ENCODE measurements at regions not wholly inside any gene's neighbourhood (a gene's known extent, or its start where the extent isn't known, plus 50 kb on each side); places are given as distances from the start of the nearest gene placed in this dataset.

DNA sequence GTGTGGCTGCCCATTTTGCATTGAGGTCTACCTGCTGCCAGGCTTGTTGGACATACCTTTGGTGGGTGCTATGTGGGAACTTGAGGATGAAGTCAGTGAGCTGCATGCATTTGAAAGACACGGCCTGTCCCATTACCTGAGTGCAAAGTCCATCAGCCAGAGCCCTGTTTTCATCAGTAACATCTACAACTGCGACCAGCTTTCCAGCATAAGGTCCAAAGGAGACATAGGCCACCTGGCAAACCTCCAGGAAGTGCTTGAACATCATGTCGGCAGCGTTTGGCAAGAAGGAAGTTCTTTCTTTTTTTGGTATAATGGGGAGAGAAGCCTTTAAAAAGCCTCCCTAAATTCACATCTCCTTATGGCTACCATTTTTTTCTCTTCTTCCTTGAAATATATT is 143.1 kb downstream of the FAM161A start:
- H3K36me3 Mint-ChIP-seq (ENCODE audit: low read depth), result no peaks in the 10 kb centered on the region
- no peak for DNase-seq
- peaks cover 5% of the 10 kb centered on the region for H3K4me1 Mint-ChIP-seq (ENCODE audit: low read depth)
- H3K9me3 Mint-ChIP-seq, result no peaks in the 10 kb centered on the region
- H3K27ac Mint-ChIP-seq, result no peak overlapping the region
- H3K4me3 Mint-ChIP-seq, result no peak overlapping the region
- no peaks in the 10 kb centered on the region for H3K27me3 Mint-ChIP-seq

DNA sequence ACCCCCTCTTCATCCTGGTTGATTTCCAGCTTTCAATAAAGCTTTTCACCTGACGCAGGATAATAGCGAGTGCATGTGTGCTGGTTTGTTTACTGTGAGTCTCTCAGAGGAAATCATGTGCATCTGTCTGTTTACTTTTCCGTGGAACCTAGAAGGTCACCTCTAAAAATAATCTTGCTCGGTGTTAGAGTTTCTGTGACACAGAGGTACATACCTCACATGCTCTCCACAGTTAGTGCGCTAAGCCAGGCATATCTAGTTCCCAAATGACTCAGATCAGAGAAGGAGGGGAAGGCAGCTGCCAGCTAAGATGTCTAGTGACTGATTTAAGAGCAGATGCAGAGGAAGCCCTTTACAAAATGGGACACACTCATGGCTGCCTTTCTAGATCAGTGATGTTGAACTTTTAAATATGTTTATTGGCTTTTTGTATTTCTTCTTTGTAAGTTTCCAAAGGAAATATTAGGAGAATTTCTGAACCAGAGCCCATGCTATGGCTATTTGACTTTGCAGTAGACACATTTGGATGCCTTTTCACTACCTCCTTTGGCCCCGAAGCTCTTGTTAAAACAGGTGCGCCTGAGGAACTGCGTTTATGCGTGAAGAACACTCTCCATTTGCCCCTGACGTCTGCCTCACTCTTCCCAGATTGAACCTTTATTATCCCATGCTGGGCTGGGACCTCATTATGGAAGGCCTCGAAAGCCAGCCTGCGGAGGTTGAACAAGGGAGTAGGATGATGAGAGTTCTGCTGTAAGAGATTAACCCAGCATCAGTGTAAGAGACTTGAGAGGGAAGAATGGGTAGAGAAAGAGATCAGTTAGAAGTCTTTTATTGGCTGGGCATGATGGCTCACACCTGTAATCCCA is 145.6 kb downstream of the FAM161A start:
- Mint-ChIP-seq H3K9me3 (no peaks in the 10 kb centered on the region), H3K4me1 (ENCODE audit: low read depth) (peaks cover 5% of the 10 kb centered on the region), H3K36me3 (ENCODE audit: low read depth) (no peaks in the 10 kb centered on the region), H3K27me3 (no peaks in the 10 kb centered on the region), H3K4me3 (no peak overlapping the region), H3K27ac (no peak overlapping the region)
- DNase-seq, result no peak

DNA sequence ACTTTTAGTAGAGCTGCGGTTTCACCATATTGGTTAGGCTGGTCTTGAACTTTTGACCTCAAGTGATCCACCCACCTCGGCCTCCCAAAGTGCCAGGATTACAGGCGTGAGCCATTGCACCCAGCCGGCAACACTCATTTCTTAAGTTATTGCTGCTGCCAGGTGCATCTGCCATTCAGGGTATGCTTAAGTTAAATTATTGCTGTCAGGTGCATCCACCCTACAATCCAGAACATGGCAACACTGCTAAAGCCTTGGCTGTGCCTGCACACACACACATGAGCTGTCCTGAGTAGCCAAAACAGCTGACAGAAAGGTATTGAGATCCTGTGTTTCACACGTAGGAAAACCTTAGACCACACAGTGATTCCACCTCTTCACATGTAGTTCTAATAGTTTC is 148.2 kb downstream of the FAM161A start:
- Mint-ChIP-seq H3K9me3 (no peaks in the 10 kb centered on the region), H3K27ac (no peak overlapping the region), H3K4me3 (no peak overlapping the region), H3K27me3 (no peaks in the 10 kb centered on the region), H3K4me1 (ENCODE audit: low read depth) (peaks cover 5% of the 10 kb centered on the region), H3K36me3 (ENCODE audit: low read depth) (no peaks in the 10 kb centered on the region)
- DNase-seq, result no peak

GRCh38 chr2:61704364-61704763 is 149.5 kb downstream of the FAM161A start:
- no peak for DNase-seq
- Mint-ChIP-seq H3K27ac (no peak overlapping the region), H3K27me3 (no peaks in the 10 kb centered on the region), H3K4me1 (ENCODE audit: low read depth) (peaks cover 5% of the 10 kb centered on the region), H3K36me3 (ENCODE audit: low read depth) (no peaks in the 10 kb centered on the region), H3K9me3 (no peaks in the 10 kb centered on the region), H3K4me3 (no peak overlapping the region)

GRCh38 chr2:61702088-61702467 is 151.8 kb downstream of the FAM161A start:
- DNase-seq, result no peak
- Mint-ChIP-seq H3K4me3 (no peak overlapping the region), H3K9me3 (no peaks in the 10 kb centered on the region), H3K4me1 (ENCODE audit: low read depth) (no peaks in the 10 kb centered on the region), H3K27ac (no peak overlapping the region), H3K27me3 (no peaks in the 10 kb centered on the region), H3K36me3 (ENCODE audit: low read depth) (no peaks in the 10 kb centered on the region)

DNA sequence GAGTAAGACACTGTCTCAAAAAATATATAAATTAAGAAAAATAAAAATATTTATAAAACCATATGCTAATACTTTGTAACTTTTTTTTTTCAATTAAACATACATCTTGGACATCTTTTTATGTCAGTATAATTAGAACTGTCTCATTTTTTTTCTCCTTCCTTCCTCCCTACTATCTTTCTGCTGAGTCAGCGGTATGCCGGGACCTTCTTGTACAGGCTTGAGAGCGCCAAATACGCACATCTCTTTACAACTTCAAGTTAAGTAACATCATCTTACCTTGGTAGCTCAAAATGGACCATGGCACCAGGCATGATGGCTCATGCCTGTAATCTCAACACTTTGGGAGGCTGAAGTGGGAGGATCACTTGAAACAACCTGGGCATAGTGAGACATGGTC is 153.4 kb downstream of the FAM161A start:
- DNase-seq, result no peak
- H3K4me3 Mint-ChIP-seq, result no peak overlapping the region
- H3K9me3 Mint-ChIP-seq, result no peaks in the 10 kb centered on the region
- H3K4me1 Mint-ChIP-seq (ENCODE audit: low read depth), result no peaks in the 10 kb centered on the region
- no peaks in the 10 kb centered on the region for H3K27me3 Mint-ChIP-seq
- no peak overlapping the region for H3K27ac Mint-ChIP-seq
- no peaks in the 10 kb centered on the region for H3K36me3 Mint-ChIP-seq (ENCODE audit: low read depth)

- peak overlapping the region; percentile 87 for H3K4me3 Mint-ChIP-seq
- peak overlapping the region; percentile 93 for H3K27ac Mint-ChIP-seq
- no peaks in the 10 kb centered on the region for H3K9me3 Mint-ChIP-seq
- peak; percentile 89 for DNase-seq
- peaks cover 3% of the 10 kb centered on the region for H3K36me3 Mint-ChIP-seq (ENCODE audit: low read depth)
- peaks cover 16% of the 10 kb centered on the region for H3K4me1 Mint-ChIP-seq (ENCODE audit: low read depth)
- no peaks in the 10 kb centered on the region for H3K27me3 Mint-ChIP-seq
Observed at GRCh38 chr2:61694312-61695274, 156.4 kb upstream of the XPO1 start.

DNA sequence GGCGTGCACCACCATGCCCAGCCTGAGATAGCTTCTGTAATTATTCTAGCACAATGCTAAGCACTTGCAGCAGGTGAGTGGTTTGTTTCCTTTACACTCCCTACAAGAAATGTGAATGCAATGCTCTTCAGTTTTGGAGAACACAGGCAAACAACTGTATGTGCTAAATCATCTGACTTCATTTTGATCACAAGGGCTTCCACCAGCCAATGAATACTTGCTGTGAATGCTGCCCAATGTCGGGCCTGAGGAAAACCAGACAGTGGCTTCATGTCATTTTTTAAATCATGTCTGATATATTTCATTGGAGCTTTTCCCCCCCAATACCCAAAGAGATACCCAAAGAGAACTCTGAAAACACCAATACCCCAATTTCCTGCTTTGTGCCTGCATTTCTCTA is 155.6 kb upstream of the XPO1 start:
- Mint-ChIP-seq H3K4me1 (ENCODE audit: low read depth) (peaks cover 17% of the 10 kb centered on the region), H3K27me3 (no peaks in the 10 kb centered on the region), H3K9me3 (no peaks in the 10 kb centered on the region), H3K27ac (no peak overlapping the region), H3K4me3 (peak overlapping the region; percentile 87), H3K36me3 (ENCODE audit: low read depth) (peaks cover 3% of the 10 kb centered on the region)
- DNase-seq, result no peak

GRCh38 chr2:61690078-61690596 is 152.0 kb upstream of the XPO1 start:
- peaks cover 17% of the 10 kb centered on the region for H3K4me1 Mint-ChIP-seq (ENCODE audit: low read depth)
- no peaks in the 10 kb centered on the region for H3K27me3 Mint-ChIP-seq
- H3K4me3 Mint-ChIP-seq, result no peak overlapping the region
- DNase-seq, result no peak
- no peaks in the 10 kb centered on the region for H3K9me3 Mint-ChIP-seq
- H3K27ac Mint-ChIP-seq, result no peak overlapping the region
- H3K36me3 Mint-ChIP-seq (ENCODE audit: low read depth), result peaks cover 3% of the 10 kb centered on the region

DNA sequence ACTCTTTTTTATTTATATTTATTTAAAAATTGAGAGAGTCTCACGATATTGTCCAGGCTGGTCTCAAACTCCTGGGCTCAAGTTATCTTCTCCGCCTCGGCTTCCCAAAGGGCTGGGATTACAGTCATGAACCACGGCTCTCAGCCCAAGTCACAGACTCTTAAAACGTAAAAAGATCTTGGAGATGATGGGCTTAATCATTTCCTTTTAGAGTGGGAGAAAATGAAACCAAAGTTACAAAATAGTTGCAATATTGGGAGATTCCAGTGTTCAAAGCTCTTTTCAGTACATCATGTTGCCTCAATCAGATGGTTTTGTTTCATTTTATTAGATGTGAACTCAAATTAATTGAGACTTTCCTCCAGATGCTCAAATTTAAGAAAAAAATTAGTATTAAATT is 151.4 kb upstream of the XPO1 start:
- Mint-ChIP-seq H3K36me3 (ENCODE audit: low read depth) (peaks cover 3% of the 10 kb centered on the region), H3K4me1 (ENCODE audit: low read depth) (peaks cover 17% of the 10 kb centered on the region), H3K27me3 (no peaks in the 10 kb centered on the region), H3K27ac (no peak overlapping the region), H3K9me3 (no peaks in the 10 kb centered on the region), H3K4me3 (no peak overlapping the region)
- no peak for DNase-seq

GRCh38 chr2:61688369-61689334 is 150.5 kb upstream of the XPO1 start:
- H3K4me1 Mint-ChIP-seq (ENCODE audit: low read depth), result peaks cover 9% of the 10 kb centered on the region
- no peaks in the 10 kb centered on the region for H3K36me3 Mint-ChIP-seq (ENCODE audit: low read depth)
- no peak overlapping the region for H3K27ac Mint-ChIP-seq
- H3K4me3 Mint-ChIP-seq, result no peak overlapping the region
- H3K9me3 Mint-ChIP-seq, result no peaks in the 10 kb centered on the region
- H3K27me3 Mint-ChIP-seq, result no peaks in the 10 kb centered on the region
- DNase-seq, result no peak

- no peaks in the 10 kb centered on the region for H3K4me1 Mint-ChIP-seq (ENCODE audit: low read depth)
- no peak overlapping the region for H3K27ac Mint-ChIP-seq
- peaks cover 16% of the 10 kb centered on the region for H3K9me3 Mint-ChIP-seq
- no peaks in the 10 kb centered on the region for H3K36me3 Mint-ChIP-seq (ENCODE audit: low read depth)
- no peak overlapping the region for H3K4me3 Mint-ChIP-seq
- peaks cover 2% of the 10 kb centered on the region for H3K27me3 Mint-ChIP-seq
- DNase-seq, result no peak
Observed at GRCh38 chr2:61679096-61679495, 140.9 kb upstream of the XPO1 start.

GRCh38 chr2:61677942-61678341 is 139.8 kb upstream of the XPO1 start:
- DNase-seq, result no peak
- no peaks in the 10 kb centered on the region for H3K36me3 Mint-ChIP-seq (ENCODE audit: low read depth)
- peaks cover under 1% of the 10 kb centered on the region for H3K27me3 Mint-ChIP-seq
- H3K4me1 Mint-ChIP-seq (ENCODE audit: low read depth), result no peaks in the 10 kb centered on the region
- H3K9me3 Mint-ChIP-seq, result peaks cover 18% of the 10 kb centered on the region
- H3K4me3 Mint-ChIP-seq, result no peak overlapping the region
- H3K27ac Mint-ChIP-seq, result no peak overlapping the region

GRCh38 chr2:61677306-61677705 is 139.2 kb upstream of the XPO1 start:
- Mint-ChIP-seq H3K27me3 (no peaks in the 10 kb centered on the region), H3K9me3 (peaks cover 18% of the 10 kb centered on the region), H3K4me3 (no peak overlapping the region), H3K4me1 (ENCODE audit: low read depth) (no peaks in the 10 kb centered on the region), H3K36me3 (ENCODE audit: low read depth) (no peaks in the 10 kb centered on the region), H3K27ac (no peak overlapping the region)
- no peak for DNase-seq
